SU-DHL-6 (cell line): ENCODE measurements at regions not wholly inside any gene's neighbourhood (a gene's known extent, or its start where the extent isn't known, plus 50 kb on each side); places are given as distances from the start of the nearest gene placed in this dataset.

Experiments used
- CTCF ChIP-seq: fragments of 200-600 bp; sonication (generic); IDR thresholded peaks from one replicate; pipeline ENCODE4 v1.5.1; 2017; ENCODE audit warnings: antibody characterized with exemption, mild to moderate bottlenecking, low read length, moderate library complexity; ENCODE audit not compliant: insufficient read depth, poor library complexity, severe bottlenecking
- EZH2phosphoT487 ChIP-seq: fragments of 200-600 bp; sonication (generic), shearing (Covaris generic); conservative IDR thresholded peaks from 2 replicates; pipeline ENCODE4 v1.6.1; 2018; ENCODE audit warnings: mild to moderate bottlenecking, antibody characterized with exemption, low read length, moderate library complexity, mixed read lengths

- no peak for TF ChIP-seq CTCF
- TF ChIP-seq EZH2phosphoT487, result no peak
These were observed 190.0 kb upstream of the SRD5A2 start for GRCh38 chr2:31770741-31771140.
